H9 (cell line): ENCODE measurements at regions not wholly inside any gene's neighbourhood (a gene's known extent, or its start where the extent isn't known, plus 50 kb on each side); places are given as distances from the start of the nearest gene placed in this dataset.
"Not testable (repeated sequence)": the region's sequence is repeated elsewhere in the genome, so short reads cannot be mapped to it uniquely, and the experiment has no call there.

Experiments used
- DNase-seq: peaks from one replicate; pipeline ENCODE4 v3.0.0-alpha.2; 2017
- H2AFZ ChIP-seq: one replicate; pipeline ENCODE4 v1.6.1; 2013; ENCODE audit warnings: mild to moderate bottlenecking, low read length, control low read depth, moderate library complexity
- H2AK5ac ChIP-seq: 2 replicates; pipeline ENCODE4 v1.6.1; 2013; ENCODE audit warnings: low read length, control low read depth, mixed read lengths; ENCODE audit not compliant: insufficient read length
- H2BK120ac ChIP-seq: one replicate; pipeline ENCODE4 v1.6.1; 2013; ENCODE audit warnings: low read depth, mild to moderate bottlenecking, low read length, control low read depth, inconsistent platforms; ENCODE audit not compliant: poor library complexity, severe bottlenecking
- H2BK12ac ChIP-seq: 2 replicates; pipeline ENCODE4 v1.6.1; 2013; ENCODE audit warnings: low read length, control low read depth, mixed read lengths, low read depth; ENCODE audit not compliant: insufficient read length
- H2BK15ac ChIP-seq: 2 replicates; pipeline ENCODE4 v1.6.1; 2013; ENCODE audit warnings: low read depth, low read length, control low read depth
- H2BK20ac ChIP-seq: one replicate; pipeline ENCODE4 v1.6.1; 2013; ENCODE audit warnings: low read depth, mild to moderate bottlenecking, low read length, control low read depth, inconsistent platforms; ENCODE audit not compliant: poor library complexity, severe bottlenecking
- H2BK5ac ChIP-seq: 2 replicates; pipeline ENCODE4 v1.6.1; 2013; ENCODE audit warnings: low read length, control low read depth, mixed read lengths; ENCODE audit not compliant: insufficient read length
- H3K14ac ChIP-seq: 2 replicates; pipeline ENCODE4 v1.6.1; 2013; ENCODE audit warnings: low read length, control low read depth; ENCODE audit not compliant: insufficient read depth
- H3K18ac ChIP-seq: 2 replicates; pipeline ENCODE4 v1.6.1; 2013; ENCODE audit warnings: low read depth, mild to moderate bottlenecking, mixed read lengths, low read length, control low read depth; ENCODE audit not compliant: insufficient read length
- H3K23ac ChIP-seq: 2 replicates; pipeline ENCODE4 v1.6.1; 2013; ENCODE audit warnings: low read length, control low read depth, mixed read lengths, low read depth; ENCODE audit not compliant: insufficient read length
- H3K23me2 ChIP-seq: 2 replicates; pipeline ENCODE4 v1.6.1; 2013; ENCODE audit warnings: low read depth, mild to moderate bottlenecking, mixed read lengths, low read length, control low read depth; ENCODE audit not compliant: insufficient read length, poor library complexity, severe bottlenecking
- H3K27ac ChIP-seq: 2 replicates; pipeline ENCODE4 v1.5.1; 2013; ENCODE audit warnings: low read length, control low read depth, mixed read lengths, low read depth; ENCODE audit not compliant: insufficient read length
- H3K27me3 ChIP-seq: 2 replicates; pipeline ENCODE4 v1.6.1; 2013; ENCODE audit warnings: low read length, control low read depth, inconsistent platforms; ENCODE audit not compliant: insufficient read depth
- H3K4ac ChIP-seq: 2 replicates; pipeline ENCODE4 v1.6.1; 2013; ENCODE audit warnings: low read depth, mild to moderate bottlenecking, control low read depth, inconsistent platforms, low read length, moderate library complexity
- H3K4me1 ChIP-seq: 2 replicates; pipeline ENCODE4 v1.6.1; 2013; ENCODE audit warnings: low read length, control low read depth, inconsistent platforms; ENCODE audit not compliant: insufficient read depth
- H3K4me2 ChIP-seq: 2 replicates; pipeline ENCODE4 v1.6.1; 2013; ENCODE audit warnings: low read length, control low read depth, mixed read lengths; ENCODE audit not compliant: insufficient read length, insufficient read depth
- H3K56ac ChIP-seq: 2 replicates; pipeline ENCODE4 v1.6.1; 2013; ENCODE audit warnings: low read depth, mild to moderate bottlenecking, mixed read lengths, low read length, control low read depth; ENCODE audit not compliant: insufficient read length
- H3K79me1 ChIP-seq: 2 replicates; pipeline ENCODE4 v1.6.1; 2013; ENCODE audit warnings: low read depth, mild to moderate bottlenecking, moderate library complexity, low read length, control low read depth, inconsistent platforms; ENCODE audit not compliant: insufficient read depth, poor library complexity, severe bottlenecking
- H3K79me2 ChIP-seq: 2 replicates; pipeline ENCODE4 v1.6.1; 2013; ENCODE audit warnings: low read length, control low read depth, inconsistent platforms; ENCODE audit not compliant: insufficient read depth
- H3K9ac ChIP-seq: 2 replicates; pipeline ENCODE4 v1.6.1; 2013; ENCODE audit warnings: low read length, control low read depth, mixed read lengths; ENCODE audit not compliant: insufficient read length; ENCODE audit errors: extremely low read depth
- H3K9me3 ChIP-seq: one replicate; pipeline ENCODE4 v1.6.1; 2013; ENCODE audit warnings: low read depth, low read length, inconsistent platforms; ENCODE audit not compliant: control insufficient read depth
- H3T11ph ChIP-seq: one replicate; pipeline ENCODE4 v1.6.1; 2013; ENCODE audit warnings: mild to moderate bottlenecking, low read length, control low read depth, inconsistent platforms
- H4K20me1 ChIP-seq: one replicate; pipeline ENCODE4 v1.6.1; 2013; ENCODE audit not compliant: control insufficient read depth, insufficient read length, insufficient read depth
- H4K5ac ChIP-seq: 2 replicates; pipeline ENCODE4 v1.6.1; 2013; ENCODE audit warnings: low read depth, mild to moderate bottlenecking, mixed read lengths, low read length, control low read depth; ENCODE audit not compliant: insufficient read length
- H4K8ac ChIP-seq: replicated peaks from 2 replicates; pipeline ENCODE4 v1.6.1; 2013; ENCODE audit warnings: low read length, control low read depth, mixed read lengths, low read depth; ENCODE audit not compliant: insufficient read length
- H4K91ac ChIP-seq: 2 replicates; pipeline ENCODE4 v1.6.1; 2013; ENCODE audit warnings: low read depth, mild to moderate bottlenecking, moderate library complexity, mixed read lengths, low read length, control low read depth; ENCODE audit not compliant: insufficient read length
- H3K27ac Mint-ChIP-seq, 3 experiments: 2 replicates in 2 of 3; 3 replicates in 1 of 3; pipeline ENCODE4 v1.8.0; 2020 to 2021; ENCODE audit warnings: mixed read lengths in 3 of 3, mild to moderate bottlenecking in 1 of 3, moderate library complexity in 1 of 3
- H3K27me3 Mint-ChIP-seq: 2 replicates; pipeline ENCODE4 v1.8.0; 2021; ENCODE audit warnings: low read depth, mild to moderate bottlenecking, moderate library complexity, mixed read lengths
- H3K36me3 Mint-ChIP-seq, 3 experiments: 2 replicates in 2 of 3; 3 replicates in 1 of 3; pipeline ENCODE4 v1.8.0; 2020 to 2021; ENCODE audit warnings: low read depth in 3 of 3, mixed read lengths in 3 of 3; ENCODE audit not compliant: insufficient read depth in 1 of 3
- H3K4me1 Mint-ChIP-seq, 2 experiments: 2 replicates each; pipeline ENCODE4 v1.8.0; 2020; ENCODE audit warnings: mixed read lengths in 2 of 2
- H3K4me3 Mint-ChIP-seq, 2 experiments: 2 replicates in 1 of 2; 3 replicates in 1 of 2; pipeline ENCODE4 v1.8.0; 2020 to 2021; ENCODE audit warnings: mild to moderate bottlenecking in 2 of 2, mixed read lengths in 2 of 2, moderate library complexity in 1 of 2
- H3K9me3 Mint-ChIP-seq, 2 experiments: 2 replicates in 1 of 2; 3 replicates in 1 of 2; pipeline ENCODE4 v1.8.0; 2020; ENCODE audit warnings: mild to moderate bottlenecking in 2 of 2, mixed read lengths in 2 of 2, moderate library complexity in 1 of 2
- WGBS: extraction: QIAGEN DNeasy Blood & Tissue Kit; methylation state at CpG from one replicate; pipeline ENCODE4 v1.1.7; 2013; ENCODE audit warnings: missing lambda C conversion rate, low lambda C conversion rate, mixed read lengths; ENCODE audit not compliant: insufficient read length; ENCODE audit errors: extremely low coverage; 5-methylcytosine and 5-hydroxymethylcytosine counted together

- H3K9me3 Mint-ChIP-seq, result peaks cover 8 to 16% of the 10 kb centered on the region in 2 experiments
- not testable (repeated sequence) for H3K4me3 Mint-ChIP-seq, H3K23ac ChIP-seq, H3K27me3 ChIP-seq, H3K14ac ChIP-seq, H3K4me1 Mint-ChIP-seq, H2BK5ac ChIP-seq, H2BK20ac ChIP-seq, H2BK15ac ChIP-seq, H3K4me1 ChIP-seq, H4K91ac ChIP-seq, H3K79me1 ChIP-seq, H2BK120ac ChIP-seq, H3K23me2 ChIP-seq, H3K27me3 Mint-ChIP-seq, H3K36me3 Mint-ChIP-seq, H3K79me2 ChIP-seq, DNase-seq, H3K4ac ChIP-seq, H3K27ac ChIP-seq, H4K5ac ChIP-seq, H3K56ac ChIP-seq, H3K27ac Mint-ChIP-seq, H3K9me3 ChIP-seq, H4K20me1 ChIP-seq, H3K4me2 ChIP-seq, H2AFZ ChIP-seq, H2BK12ac ChIP-seq, H3K18ac ChIP-seq, H4K8ac ChIP-seq, H3T11ph ChIP-seq, H3K9ac ChIP-seq, H2AK5ac ChIP-seq
- WGBS, result no CpG with 5 or more reads among the region's 16 CpGs
Observed at GRCh38 chr16:29173371-29174305, 188.8 kb downstream of the LAT start.

- H4K8ac ChIP-seq, H4K20me1 ChIP-seq, H3K18ac ChIP-seq, H3K27me3 Mint-ChIP-seq, H3K9ac ChIP-seq, H3K36me3 Mint-ChIP-seq, H2BK12ac ChIP-seq, H3K14ac ChIP-seq, H3K4ac ChIP-seq, H2BK15ac ChIP-seq, H3K56ac ChIP-seq, H2BK20ac ChIP-seq, H3T11ph ChIP-seq, H3K27me3 ChIP-seq, H3K4me3 Mint-ChIP-seq, H3K27ac Mint-ChIP-seq, H3K9me3 ChIP-seq, H4K5ac ChIP-seq, H3K23me2 ChIP-seq, H3K4me1 Mint-ChIP-seq, DNase-seq, H3K79me2 ChIP-seq, H2AFZ ChIP-seq, H3K4me1 ChIP-seq, H2BK5ac ChIP-seq, H3K27ac ChIP-seq, H3K4me2 ChIP-seq, H3K23ac ChIP-seq, H2BK120ac ChIP-seq, H3K79me1 ChIP-seq, H2AK5ac ChIP-seq, H4K91ac ChIP-seq: not testable (repeated sequence)
- H3K9me3 Mint-ChIP-seq, result peaks cover 8 to 16% of the 10 kb centered on the region in 2 experiments
- no CpG with 5 or more reads among the region's 7 CpGs for WGBS
Observed at GRCh38 chr16:29172098-29172724, 187.4 kb downstream of the LAT start.
